ENCODE measurements at regions not wholly inside any gene's neighbourhood (a gene's known extent, or its start where the extent isn't known, plus 50 kb on each side); places are given as distances from the start of the nearest gene placed in this dataset.

DNA sequence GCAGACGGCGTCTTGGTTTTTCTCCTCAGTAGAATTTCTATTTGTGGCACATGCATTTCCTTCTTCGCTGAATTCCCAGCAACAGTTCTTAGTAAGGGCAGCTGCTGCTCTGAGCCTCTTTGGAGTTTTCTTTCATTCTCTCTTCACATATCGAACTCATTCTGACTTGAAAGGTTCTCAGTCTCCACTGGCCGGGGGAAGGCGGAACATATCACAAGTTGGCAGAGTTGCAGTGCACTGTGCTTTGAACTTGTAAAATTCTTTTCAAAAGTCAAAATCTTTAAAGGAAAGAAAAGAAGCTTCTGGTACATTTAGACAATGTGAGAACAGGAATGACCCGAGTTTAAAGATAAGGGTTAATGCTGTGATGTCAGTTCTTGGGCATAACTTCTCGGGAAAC is 286.1 kb upstream of the MAP3K7 start:
- Histone ChIP-seq H3K18ac (ENCODE audit: insufficient read length, low read depth, low read length) (no peak overlapping the region), H2AFZ (ENCODE audit: low read length) (no peak overlapping the region), H4K8ac (replicated peaks; ENCODE audit: insufficient read length, low read depth, low read length) (no peak overlapping the region), H3T11ph (ENCODE audit: low read length) (no peak overlapping the region), H3K79me2 (ENCODE audit: insufficient read depth, low read length) (no peaks in the 10 kb centered on the region), H3K4ac (ENCODE audit: low read depth, low read length) (no peak overlapping the region), H4K91ac (ENCODE audit: insufficient read length, low read depth, low read length) (no peak overlapping the region), H2BK20ac (ENCODE audit: low read depth, low read length, poor library complexity, severe bottlenecking) (no peak overlapping the region), H3K23ac (ENCODE audit: insufficient read length, low read depth, low read length) (no peak overlapping the region), H3K9me3 (ENCODE audit: control insufficient read depth, low read depth, low read length) (no peaks in the 10 kb centered on the region), H3K4me2 (ENCODE audit: insufficient read depth, insufficient read length, low read length) (no peak overlapping the region), H3K23me2 (ENCODE audit: insufficient read length, low read depth, low read length, poor library complexity, severe bottlenecking) (no peaks in the 10 kb centered on the region), H2AK5ac (ENCODE audit: insufficient read length, low read length) (no peak overlapping the region), H2BK5ac (ENCODE audit: insufficient read length, low read length) (no peak overlapping the region), H3K9ac (ENCODE audit: extremely low read depth, insufficient read length, low read length) (no peak overlapping the region), H4K20me1 (ENCODE audit: control insufficient read depth, insufficient read depth, insufficient read length) (no peaks in the 10 kb centered on the region), H3K56ac (ENCODE audit: insufficient read length, low read depth, low read length) (no peak overlapping the region), H4K5ac (ENCODE audit: insufficient read length, low read depth, low read length) (no peak overlapping the region), H2BK120ac (ENCODE audit: low read depth, low read length, poor library complexity, severe bottlenecking) (no peak overlapping the region), H3K14ac (ENCODE audit: insufficient read depth, low read length) (no peak overlapping the region), H2BK15ac (ENCODE audit: low read depth, low read length) (no peak overlapping the region), H2BK12ac (ENCODE audit: insufficient read length, low read depth, low read length) (no peak overlapping the region), H3K4me1 (ENCODE audit: insufficient read depth, low read length) (no peaks in the 10 kb centered on the region), H3K27me3 (ENCODE audit: insufficient read depth, low read length) (no peaks in the 10 kb centered on the region), H3K27ac (ENCODE audit: insufficient read length, low read depth, low read length) (no peak overlapping the region), H3K79me1 (ENCODE audit: insufficient read depth, low read depth, low read length, poor library complexity, severe bottlenecking) (no peaks in the 10 kb centered on the region)
- no peak for DNase-seq
- Mint-ChIP-seq H3K36me3 (ENCODE audit: insufficient read depth in 1 of 3, low read depth in 3 of 3) (no peaks in the 10 kb centered on the region), H3K4me3 (no peak overlapping the region), H3K9me3 (no peaks in the 10 kb centered on the region), H3K27ac (no peak overlapping the region), H3K4me1 (0 out of 4 replicates have a peak, but pooled peaks cover 0 to 4% of the 10 kb centered on the region in 2 experiments), H3K27me3 (ENCODE audit: low read depth) (no peaks in the 10 kb centered on the region)
- WGBS (ENCODE audit: extremely low coverage, insufficient read length, low lambda C conversion rate), result no CpG with 5 or more reads among the region's 8 CpGs
- TF ChIP-seq, protein P1, sequence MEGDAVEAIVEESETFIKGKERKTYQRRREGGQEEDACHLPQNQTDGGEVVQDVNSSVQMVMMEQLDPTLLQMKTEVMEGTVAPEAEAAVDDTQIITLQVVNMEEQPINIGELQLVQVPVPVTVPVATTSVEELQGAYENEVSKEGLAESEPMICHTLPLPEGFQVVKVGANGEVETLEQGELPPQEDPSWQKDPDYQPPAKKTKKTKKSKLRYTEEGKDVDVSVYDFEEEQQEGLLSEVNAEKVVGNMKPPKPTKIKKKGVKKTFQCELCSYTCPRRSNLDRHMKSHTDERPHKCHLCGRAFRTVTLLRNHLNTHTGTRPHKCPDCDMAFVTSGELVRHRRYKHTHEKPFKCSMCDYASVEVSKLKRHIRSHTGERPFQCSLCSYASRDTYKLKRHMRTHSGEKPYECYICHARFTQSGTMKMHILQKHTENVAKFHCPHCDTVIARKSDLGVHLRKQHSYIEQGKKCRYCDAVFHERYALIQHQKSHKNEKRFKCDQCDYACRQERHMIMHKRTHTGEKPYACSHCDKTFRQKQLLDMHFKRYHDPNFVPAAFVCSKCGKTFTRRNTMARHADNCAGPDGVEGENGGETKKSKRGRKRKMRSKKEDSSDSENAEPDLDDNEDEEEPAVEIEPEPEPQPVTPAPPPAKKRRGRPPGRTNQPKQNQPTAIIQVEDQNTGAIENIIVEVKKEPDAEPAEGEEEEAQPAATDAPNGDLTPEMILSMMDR (conservative IDR thresholded peaks at IDR 0.05), result no peak

Measured in H9 (cell line).